Right lobe of liver (tissue), 6 donors: ENCODE measurements at regions not wholly inside any gene's neighbourhood (a gene's known extent, or its start where the extent isn't known, plus 50 kb on each side); places are given as distances from the start of the nearest gene placed in this dataset.

Experiments used
- ATAC-seq, 4 donors: fragments of 200-7000 bp; cut with Tn5 transposase; one replicate each; pipeline ENCODE4 v1.9.1; 2020; ENCODE audit warnings: mild to moderate bottlenecking in 4 of 4, moderate library complexity in 4 of 4
- DNase-seq, 3 donors: peaks; one replicate each; pipeline ENCODE4 v3.0.0-alpha.2; 2020
- H3K27ac ChIP-seq, 3 donors: fragments of 200-600 bp; one replicate each; pipeline ENCODE4 v1.8.0; 2022
- H3K27me3 ChIP-seq, 2 donors: fragments of 200-600 bp; one replicate each; pipeline ENCODE4 v1.8.0; 2022
- H3K36me3 ChIP-seq, 4 donors: fragments of 200-600 bp; sonication (generic) in 1 of 4; one replicate each; pipeline versions ENCODE4 v1.5.1 to v1.8.0; 2017 to 2022; ENCODE audit warnings: control low read depth in 1 of 4
- H3K4me1 ChIP-seq, 4 donors: fragments of 200-600 bp; sonication (generic) in 1 of 4; one replicate each; pipeline versions ENCODE4 v1.5.1 to v1.8.0; 2017 to 2022; ENCODE audit warnings: control low read depth in 1 of 4
- H3K4me3 ChIP-seq, 3 donors: fragments of 200-600 bp; one replicate each; pipeline ENCODE4 v1.8.0; 2022
- H3K9me3 ChIP-seq, 4 donors: fragments of 200-600 bp; sonication (generic) in 1 of 4; one replicate each; pipeline versions ENCODE4 v1.5.1 to v1.8.0; 2017 to 2022; ENCODE audit warnings: control low read depth in 1 of 4
- POLR2A ChIP-seq: fragments of 450-650 bp; IDR thresholded peaks from one replicate; pipeline ENCODE4 v1.6.1; 2017; ENCODE audit warnings: antibody characterized with exemption, mild to moderate bottlenecking
- WGBS: methylation state at CpG from one replicate; pipeline ENCODE4 v1.1.6; 2018; ENCODE audit warnings: low coverage, low lambda C conversion rate; ENCODE audit not compliant: insufficient coverage; ENCODE audit errors: missing lambda C conversion rate; 5-methylcytosine and 5-hydroxymethylcytosine counted together
- intact Hi-C, 2 donors: fragments of 100-400 bp; cut with DNase I; formaldehyde crosslinking; loops; one replicate each; pipeline versions ENCODE4 v1.11.2 to v1.14.1; 2022
- TF ChIP-seq, protein P1 (sequence below), 4 donors: fragments of 200-600 bp in 3 of 4; fragments of 450-650 bp in 1 of 4; IDR thresholded peaks; one replicate each; pipeline versions ENCODE4 v1.5.1 to v1.8.0; 2016 to 2022; ENCODE audit warnings: antibody characterized with exemption in 4 of 4, mild to moderate bottlenecking in 2 of 4
- donor health status: DM: no; HTN: yes; CAD: no.
- donor health status: DM: no; HTN: no; CAD: no.
- donor health status: DM: no; HTN: no; CAD: no.
- donor health status: DM: no; HTN: yes; CAD: no.
- donor health status: DM: no; HTN: yes; CAD: no.

DNA sequence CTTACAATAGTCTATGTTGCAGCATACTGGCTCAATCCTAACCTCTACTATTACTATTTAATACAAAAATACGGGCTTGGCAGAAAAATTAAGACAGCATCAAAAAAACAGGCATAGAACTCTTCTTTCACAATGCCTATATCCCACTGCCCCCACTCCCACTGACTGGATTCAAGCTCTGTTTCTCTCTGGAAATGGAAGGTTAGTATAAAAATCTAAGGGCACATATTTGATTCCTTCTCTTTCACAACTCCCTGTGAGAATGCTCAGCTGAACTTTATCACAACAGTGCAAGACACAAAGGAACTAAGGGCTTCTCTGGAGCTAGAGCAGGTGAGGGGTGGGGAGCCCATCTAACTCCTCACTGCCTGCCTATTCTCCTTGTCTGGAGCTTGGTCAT lies 258.4 kb upstream of the FAM83B start:
- Histone ChIP-seq H3K27me3 (no peaks in the 10 kb centered on the region), H3K27ac (no peak overlapping the region), H3K36me3 (no peaks in the 10 kb centered on the region), H3K9me3 (no peaks in the 10 kb centered on the region), H3K4me1 (no peaks in the 10 kb centered on the region), H3K4me3 (no peak overlapping the region)
- no peak for DNase-seq
- TF ChIP-seq POLR2A, result no peak
- TF ChIP-seq, protein P1, sequence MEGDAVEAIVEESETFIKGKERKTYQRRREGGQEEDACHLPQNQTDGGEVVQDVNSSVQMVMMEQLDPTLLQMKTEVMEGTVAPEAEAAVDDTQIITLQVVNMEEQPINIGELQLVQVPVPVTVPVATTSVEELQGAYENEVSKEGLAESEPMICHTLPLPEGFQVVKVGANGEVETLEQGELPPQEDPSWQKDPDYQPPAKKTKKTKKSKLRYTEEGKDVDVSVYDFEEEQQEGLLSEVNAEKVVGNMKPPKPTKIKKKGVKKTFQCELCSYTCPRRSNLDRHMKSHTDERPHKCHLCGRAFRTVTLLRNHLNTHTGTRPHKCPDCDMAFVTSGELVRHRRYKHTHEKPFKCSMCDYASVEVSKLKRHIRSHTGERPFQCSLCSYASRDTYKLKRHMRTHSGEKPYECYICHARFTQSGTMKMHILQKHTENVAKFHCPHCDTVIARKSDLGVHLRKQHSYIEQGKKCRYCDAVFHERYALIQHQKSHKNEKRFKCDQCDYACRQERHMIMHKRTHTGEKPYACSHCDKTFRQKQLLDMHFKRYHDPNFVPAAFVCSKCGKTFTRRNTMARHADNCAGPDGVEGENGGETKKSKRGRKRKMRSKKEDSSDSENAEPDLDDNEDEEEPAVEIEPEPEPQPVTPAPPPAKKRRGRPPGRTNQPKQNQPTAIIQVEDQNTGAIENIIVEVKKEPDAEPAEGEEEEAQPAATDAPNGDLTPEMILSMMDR (IDR thresholded peaks at IDR 0.05), result no peak
- 13% methylated on average over 1 of the region's 1 CpG for WGBS
- no peak for ATAC-seq
- intact Hi-C loops, result no loop called here

DNA sequence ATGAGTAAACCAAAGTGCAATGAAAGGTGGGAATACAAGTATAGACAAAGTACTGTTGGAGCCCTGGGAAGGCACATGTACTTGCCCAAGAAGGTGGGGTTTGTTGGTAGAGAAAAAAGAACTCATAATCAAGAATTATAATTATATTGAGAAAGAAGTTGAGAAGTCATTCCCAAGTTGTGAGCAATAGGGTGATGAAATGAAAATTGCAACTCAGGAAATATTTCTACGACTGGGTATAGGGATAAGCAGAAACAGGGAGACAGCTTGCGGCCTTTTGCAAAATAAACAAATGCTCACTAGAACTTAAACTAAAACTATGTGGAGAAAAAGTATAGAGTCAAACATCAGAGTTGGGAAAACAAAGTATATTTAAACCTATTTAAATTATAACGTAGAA lies 250.7 kb upstream of the FAM83B start:
- intact Hi-C loops, result no loop called here
- Histone ChIP-seq H3K9me3 (no peaks in the 10 kb centered on the region), H3K4me3 (no peak overlapping the region), H3K36me3 (no peaks in the 10 kb centered on the region), H3K27ac (no peak overlapping the region), H3K4me1 (no peaks in the 10 kb centered on the region), H3K27me3 (no peaks in the 10 kb centered on the region)
- DNase-seq (no peak), ATAC-seq (no peak)
- 65% methylated on average over 3 of the region's 3 CpGs for WGBS
- TF ChIP-seq, protein P1 (IDR thresholded peaks at IDR 0.05), result no peak
- no peak for TF ChIP-seq POLR2A

DNA sequence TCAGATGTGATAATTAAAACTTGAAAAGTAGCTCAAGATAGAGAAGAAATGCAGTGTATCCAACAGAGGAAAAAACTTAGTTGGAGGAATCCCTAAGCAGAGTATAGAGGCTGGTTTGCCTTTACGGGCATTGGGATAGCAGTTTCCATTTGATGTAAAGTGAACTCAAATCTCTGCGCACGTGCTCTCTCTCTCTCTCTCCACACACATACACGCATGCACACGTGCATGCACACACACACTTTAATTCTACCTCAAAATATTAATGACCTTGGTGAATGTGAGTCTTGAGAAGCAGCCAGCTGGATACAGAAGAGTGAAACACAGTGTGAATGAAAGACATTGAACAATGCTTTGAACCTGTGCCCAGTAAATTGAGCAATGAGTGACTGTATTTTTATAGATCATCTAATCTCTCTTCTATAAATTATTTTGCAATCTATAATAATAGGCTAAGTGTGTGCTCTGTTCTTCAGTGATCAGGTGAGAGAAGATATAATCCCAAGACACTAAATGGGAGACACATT lies 247.7 kb upstream of the FAM83B start:
- Histone ChIP-seq H3K9me3 (no peaks in the 10 kb centered on the region), H3K4me3 (no peak overlapping the region), H3K4me1 (no peaks in the 10 kb centered on the region), H3K36me3 (no peaks in the 10 kb centered on the region), H3K27me3 (no peaks in the 10 kb centered on the region), H3K27ac (no peak overlapping the region)
- ATAC-seq (no peak), DNase-seq (no peak)
- intact Hi-C loops, result no loop called here
- 33% methylated on average over 1 of the region's 5 CpGs for WGBS
- no peak for TF ChIP-seq POLR2A
- TF ChIP-seq, protein P1 (IDR thresholded peaks at IDR 0.05), result no peak

DNA sequence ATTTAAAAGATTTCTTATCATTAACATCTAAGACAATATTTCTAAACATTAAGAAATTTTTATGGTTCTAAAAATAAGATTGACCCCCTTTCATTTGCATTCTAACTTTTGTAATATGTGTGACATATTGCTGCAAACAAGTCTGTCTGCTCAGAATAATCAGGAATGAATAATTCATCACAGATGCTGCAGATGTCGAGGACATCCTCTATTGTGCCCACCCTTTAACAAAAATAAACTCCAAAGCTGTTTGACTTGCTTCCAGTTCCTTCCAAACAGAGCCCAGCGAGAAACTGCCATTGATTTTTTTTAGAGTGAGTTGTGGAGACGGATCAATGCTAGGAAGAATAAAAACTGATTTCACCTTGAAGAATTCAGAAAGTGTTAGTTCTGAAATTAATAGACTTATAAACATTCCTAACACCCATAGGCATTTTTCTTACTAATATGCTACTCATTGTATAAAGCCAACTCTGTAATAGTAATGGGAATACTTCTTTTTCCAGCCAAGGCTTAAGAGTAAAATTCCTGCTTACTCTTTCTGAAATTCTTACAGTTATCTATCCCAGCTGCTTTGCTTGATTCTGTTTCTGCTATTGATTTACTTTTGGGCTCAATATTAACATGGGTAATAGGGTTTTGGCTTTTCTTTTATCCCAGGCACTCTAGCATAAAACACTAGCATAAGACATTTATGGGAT lies 244.8 kb upstream of the FAM83B start:
- DNase-seq, result no peak
- 21% methylated on average over 3 of the region's 3 CpGs for WGBS
- Histone ChIP-seq H3K4me1 (no peaks in the 10 kb centered on the region), H3K27me3 (no peaks in the 10 kb centered on the region), H3K36me3 (no peaks in the 10 kb centered on the region), H3K9me3 (no peaks in the 10 kb centered on the region), H3K4me3 (no peak overlapping the region), H3K27ac (no peak overlapping the region)
- TF ChIP-seq, protein P1 (IDR thresholded peaks at IDR 0.05), result no peak
- TF ChIP-seq POLR2A, result no peak
- no peak for ATAC-seq
- intact Hi-C loops, result no loop called here
